Common myeloid progenitor, CD34-positive (primary cell): ENCODE measurements at regions not wholly inside any gene's neighbourhood (a gene's known extent, or its start where the extent isn't known, plus 50 kb on each side); places are given as distances from the start of the nearest gene placed in this dataset.

Source experiments
- CTCF ChIA-PET: fragments of 350-600 bp; sonication (Branson Sonifier 250); formaldehyde crosslinking; loops from one replicate; lab custom pipeline; 2021; ENCODE audit warnings: antibody characterized with exemption; lab: Charles Lee
- POLR2A ChIA-PET: fragments of 350-600 bp; sonication (Branson Sonifier 250); formaldehyde crosslinking; loops from one replicate; lab custom pipeline; 2021; ENCODE audit warnings: antibody characterized with exemption; lab: Charles Lee
- DNase-seq, 3 donors: peaks; one replicate each; pipeline versions ENCODE4 v3.0.0 to v3.0.0-alpha.2; 2013
- H3K27ac ChIP-seq, 2 experiments: 1 replicate in 1 of 2; 2 replicates in 1 of 2; pipeline ENCODE4 v1.7.0; 2013; ENCODE audit warnings: inconsistent platforms in 2 of 2, low read length in 2 of 2, mild to moderate bottlenecking in 2 of 2, low read depth in 1 of 2, moderate library complexity in 1 of 2; ENCODE audit not compliant: severe bottlenecking in 2 of 2, insufficient read depth in 1 of 2, poor library complexity in 1 of 2
- H3K27me3 ChIP-seq, 5 experiments: replicated peaks in 2 of 5; 1 replicate in 3 of 5; 2 replicates in 2 of 5; pipeline versions ENCODE4 v1.6.1 to v1.7.0; 2013; ENCODE audit warnings: low read length in 4 of 5, mild to moderate bottlenecking in 2 of 5, moderate library complexity in 2 of 5, inconsistent platforms in 1 of 5; ENCODE audit not compliant: insufficient read depth in 5 of 5, control insufficient read depth in 4 of 5
- H3K36me3 ChIP-seq, 4 experiments: 1 replicate in 2 of 4; 2 replicates in 2 of 4; pipeline versions ENCODE4 v1.6.1 to v1.7.0; 2013; ENCODE audit warnings: low read length in 3 of 4, control low read depth in 1 of 4, mild to moderate bottlenecking in 1 of 4; ENCODE audit not compliant: control insufficient read depth in 4 of 4, insufficient read depth in 4 of 4
- H3K4me1 ChIP-seq, 4 experiments: 1 replicate in 3 of 4; 2 replicates in 1 of 4; pipeline versions ENCODE4 v1.6.1 to v1.7.1; 2013; ENCODE audit warnings: low read length in 3 of 4, mild to moderate bottlenecking in 3 of 4, control low read depth in 1 of 4, inconsistent platforms in 1 of 4, moderate library complexity in 1 of 4; ENCODE audit not compliant: control insufficient read depth in 4 of 4, insufficient read depth in 4 of 4; ENCODE audit errors: control extremely low read depth in 1 of 4
- H3K4me3 ChIP-seq, 7 experiments: 1 replicate in 4 of 7; 2 replicates in 3 of 7; pipeline versions ENCODE4 v1.5.1 to v1.7.0; 2013; ENCODE audit warnings: mild to moderate bottlenecking in 7 of 7, low read length in 6 of 7, moderate library complexity in 6 of 7, inconsistent platforms in 2 of 7, low read depth in 2 of 7, control low read depth in 1 of 7; ENCODE audit not compliant: insufficient read depth in 4 of 7, control insufficient read depth in 1 of 7; ENCODE audit errors: extremely low read depth in 1 of 7
- H3K9me3 ChIP-seq, 5 experiments: 1 replicate in 4 of 5; 2 replicates in 1 of 5; pipeline versions ENCODE4 v1.6.1 to v1.7.1; 2013; ENCODE audit warnings: low read length in 4 of 5, mild to moderate bottlenecking in 2 of 5, inconsistent platforms in 1 of 5, low read depth in 1 of 5, moderate library complexity in 1 of 5; ENCODE audit not compliant: control insufficient read depth in 4 of 5, insufficient read depth in 2 of 5; ENCODE audit errors: control extremely low read depth in 1 of 5
- WGBS: methylation state at CpG from one replicate; pipeline ENCODE4 v1.1.5; 2013; ENCODE audit not compliant: insufficient coverage; 5-methylcytosine and 5-hydroxymethylcytosine counted together

- ChIA-PET POLR2A (interaction anchor here (0.6 kb wide), 1 partner anchor 31 kb away, joined by 3 read pairs; no protein-coding TSS in a partner anchor), CTCF (no interaction called here)
- no peak for DNase-seq
- Histone ChIP-seq H3K4me3 (no peak overlapping the region), H3K9me3 (peaks cover 0 to 2% (median 0%) of the 10 kb centered on the region in 5 experiments), H3K27me3 (no peaks in the 10 kb centered on the region), H3K27ac (no peak overlapping the region), H3K36me3 (no peaks in the 10 kb centered on the region), H3K4me1 (no peaks in the 10 kb centered on the region)
- no CpG with 5 or more reads among the region's 1 CpG for WGBS
Observed at GRCh38 chr9:80305136-80305535, 733.4 kb downstream of the TLE4 start.

- no CpG with 5 or more reads among the region's 1 CpG for WGBS
- H3K4me1 ChIP-seq = no peaks in the 10 kb centered on the region
- H3K27ac ChIP-seq = no peak overlapping the region
- H3K36me3 ChIP-seq = no peaks in the 10 kb centered on the region
- ChIA-PET CTCF (no interaction called here), POLR2A (no interaction called here)
- no peak for DNase-seq
- H3K9me3 ChIP-seq = peaks cover 0 to 1% (median 0%) of the 10 kb centered on the region in 5 experiments
- no peaks in the 10 kb centered on the region for H3K27me3 ChIP-seq
- no peak overlapping the region for H3K4me3 ChIP-seq
Observed at GRCh38 chr9:80294955-80295354, 723.2 kb downstream of the TLE4 start.

- H3K4me3 ChIP-seq = no peak overlapping the region
- ChIA-PET POLR2A (no interaction called here), CTCF (no interaction called here)
- no peaks in the 10 kb centered on the region for H3K36me3 ChIP-seq
- no peaks in the 10 kb centered on the region for H3K4me1 ChIP-seq
- whole genome bisulfite sequencing = no CpG with 5 or more reads among the region's 1 CpG
- peaks cover 0 to 1% (median 0%) of the 10 kb centered on the region in 5 experiments for H3K9me3 ChIP-seq
- no peaks in the 10 kb centered on the region for H3K27me3 ChIP-seq
- DNase-seq = no peak
- no peak overlapping the region for H3K27ac ChIP-seq
Observed at GRCh38 chr9:80294318-80294717, 722.6 kb downstream of the TLE4 start.

- no peaks in the 10 kb centered on the region for H3K4me1 ChIP-seq
Observed at GRCh38 chr9:80292231-80292630, 720.5 kb downstream of the TLE4 start.

GRCh38 chr9:80285326-80285725 lies 713.6 kb downstream of the TLE4 start:
- DNase-seq = no peak
- no peaks in the 10 kb centered on the region for H3K9me3 ChIP-seq
- no peaks in the 10 kb centered on the region for H3K27me3 ChIP-seq
- H3K4me1 ChIP-seq = no peaks in the 10 kb centered on the region
- POLR2A ChIA-PET = no interaction called here
- no peak overlapping the region for H3K27ac ChIP-seq
- H3K4me3 ChIP-seq = no peak overlapping the region
- WGBS = 60% methylated on average over 1 of the region's 2 CpGs
- CTCF ChIA-PET = no interaction called here
- H3K36me3 ChIP-seq = no peaks in the 10 kb centered on the region

More at GRCh38 chr9:80292231-80292630, 720.5 kb downstream of the TLE4 start:
- WGBS = 100% methylated on average over 1 of the region's 2 CpGs
- Histone ChIP-seq H3K4me3 (no peak overlapping the region), H3K27me3 (no peaks in the 10 kb centered on the region), H3K36me3 (no peaks in the 10 kb centered on the region), H3K27ac (no peak overlapping the region), H3K9me3 (peaks cover 0 to 1% (median 0%) of the 10 kb centered on the region in 5 experiments)
- no peak for DNase-seq
- CTCF ChIA-PET = no interaction called here
- POLR2A ChIA-PET = no interaction called here

GRCh38 chr9:80282766-80283165 lies 711.0 kb downstream of the TLE4 start:
- ChIA-PET CTCF (no interaction called here), POLR2A (no interaction called here)
- Histone ChIP-seq H3K4me3 (no peak overlapping the region), H3K36me3 (no peaks in the 10 kb centered on the region), H3K9me3 (no peaks in the 10 kb centered on the region), H3K27me3 (no peaks in the 10 kb centered on the region), H3K4me1 (no peaks in the 10 kb centered on the region), H3K27ac (no peak overlapping the region)
- DNase-seq = no peak
- WGBS = 61% methylated on average over 3 of the region's 3 CpGs

- Histone ChIP-seq H3K27ac (no peak overlapping the region), H3K4me3 (no peak overlapping the region), H3K36me3 (no peaks in the 10 kb centered on the region), H3K9me3 (peaks cover 0 to 6% (median 4%) of the 10 kb centered on the region in 5 experiments), H3K4me1 (no peaks in the 10 kb centered on the region), H3K27me3 (no peaks in the 10 kb centered on the region)
- CTCF ChIA-PET = no interaction called here
- no CpG with 5 or more reads among the region's 2 CpGs for WGBS
- POLR2A ChIA-PET = no interaction called here
- no peak for DNase-seq
Observed at GRCh38 chr9:80259079-80259478, 687.3 kb downstream of the TLE4 start.
